ENCODE measurements at regions not wholly inside any gene's neighbourhood (a gene's known extent, or its start where the extent isn't known, plus 50 kb on each side); places are given as distances from the start of the nearest gene placed in this dataset.

GRCh38 chr18:54531402-54532065, 59.5 kb upstream of the DYNAP start:
- TF ChIP-seq CTCF (conservative IDR thresholded peaks at IDR 0.05; ENCODE audit: low read depth, low read length) = no peak
- no peak overlapping the region for H3K4me3 ChIP-seq (ENCODE audit: low read depth, low read length)
- no peak for DNase-seq (ENCODE audit: low read depth)

GRCh38 chr18:54532222-54532621, 58.8 kb upstream of the DYNAP start:
- H3K4me3 ChIP-seq (ENCODE audit: low read depth, low read length) = no peak overlapping the region
- no peak for TF ChIP-seq CTCF (conservative IDR thresholded peaks at IDR 0.05; ENCODE audit: low read depth, low read length)
- DNase-seq (ENCODE audit: low read depth) = no peak

DNA sequence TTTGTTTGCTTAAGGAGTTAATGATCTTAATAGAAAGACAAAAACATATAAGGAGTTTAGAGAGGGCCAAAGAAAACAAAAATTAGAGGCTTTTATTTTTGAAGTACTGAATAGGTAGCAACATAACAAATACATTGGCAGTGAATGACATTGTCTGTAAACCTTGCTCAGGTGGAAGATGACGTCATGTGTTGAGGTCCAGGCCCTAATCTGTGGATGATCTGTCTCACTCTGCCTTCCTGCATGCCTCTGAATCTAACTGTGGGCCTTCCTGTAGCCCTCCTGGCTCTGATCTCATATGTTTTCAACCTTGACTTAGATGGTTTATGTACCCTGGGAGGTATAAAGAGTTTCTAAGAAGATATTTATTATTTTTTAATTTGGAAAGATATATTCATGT, 58.1 kb upstream of the DYNAP start:
- no peak overlapping the region for H3K4me3 ChIP-seq (ENCODE audit: low read depth, low read length)
- no peak for TF ChIP-seq CTCF (conservative IDR thresholded peaks at IDR 0.05; ENCODE audit: low read depth, low read length)
- DNase-seq (ENCODE audit: low read depth) = no peak
